GM19372 (cell line): ENCODE measurements at regions not wholly inside any gene's neighbourhood (a gene's known extent, or its start where the extent isn't known, plus 50 kb on each side); places are given as distances from the start of the nearest gene placed in this dataset.
"Not testable (repeated sequence)": the region's sequence is repeated elsewhere in the genome, so short reads cannot be mapped to it uniquely, and the experiment has no call there.

ENCODE experiments used
- ATAC-seq: cut with Tn5 transposase; IDR thresholded peaks from one replicate; pipeline ENCODE4 v1.9.1; 2021; ENCODE audit warnings: mild to moderate bottlenecking, low read depth, moderate library complexity; ENCODE audit not compliant: unreplicated experiment

- no peak for ATAC-seq
These were observed 940.2 kb upstream of the FANCL start for GRCh38 chr2:59181347-59181746.

GRCh38 chr2:59180621-59181020 lies 939.5 kb upstream of the FANCL start:
- no peak for ATAC-seq

GRCh38 chr2:59180111-59180510 lies 939.0 kb upstream of the FANCL start:
- no peak for ATAC-seq

GRCh38 chr2:59177748-59178147 lies 936.6 kb upstream of the FANCL start:
- no peak for ATAC-seq

- no peak for ATAC-seq
These were observed 935.6 kb upstream of the FANCL start for GRCh38 chr2:59176737-59177136.

GRCh38 chr2:59174536-59175243 lies 933.6 kb upstream of the FANCL start:
- ATAC-seq: no peak

- ATAC-seq: no peak
These were observed 932.2 kb upstream of the FANCL start for GRCh38 chr2:59173325-59173724.

- no peak for ATAC-seq
These were observed 929.9 kb upstream of the FANCL start for GRCh38 chr2:59171019-59171418.

- ATAC-seq: no peak
These were observed 927.6 kb upstream of the FANCL start for GRCh38 chr2:59168766-59169165.

- no peak for ATAC-seq
These were observed 926.4 kb upstream of the FANCL start for GRCh38 chr2:59167514-59167913.

- not testable (repeated sequence) for ATAC-seq
These were observed 916.8 kb upstream of the FANCL start for GRCh38 chr2:59157908-59158307.

- ATAC-seq: no peak
These were observed 910.7 kb upstream of the FANCL start for GRCh38 chr2:59151805-59152204.

GRCh38 chr2:59150217-59150849 lies 909.2 kb upstream of the FANCL start:
- ATAC-seq: no peak

GRCh38 chr2:59149271-59149670 lies 908.1 kb upstream of the FANCL start:
- ATAC-seq: no peak

GRCh38 chr2:59112258-59112657 lies 871.1 kb upstream of the FANCL start:
- ATAC-seq: no peak

GRCh38 chr2:59096973-59097372 lies 855.8 kb upstream of the FANCL start:
- ATAC-seq: no peak

- no peak for ATAC-seq
These were observed 852.4 kb upstream of the FANCL start for GRCh38 chr2:59093571-59093970.

- no peak for ATAC-seq
These were observed 843.2 kb upstream of the FANCL start for GRCh38 chr2:59084326-59084725.

- no peak for ATAC-seq
These were observed 842.1 kb upstream of the FANCL start for GRCh38 chr2:59083075-59083828.

- no peak for ATAC-seq
These were observed 841.5 kb upstream of the FANCL start for GRCh38 chr2:59082657-59083056.

- no peak for ATAC-seq
These were observed 839.5 kb upstream of the FANCL start for GRCh38 chr2:59080451-59081181.
